Esophagus squamous epithelium (tissue), 5 donors: ENCODE measurements at regions not wholly inside any gene's neighbourhood (a gene's known extent, or its start where the extent isn't known, plus 50 kb on each side); places are given as distances from the start of the nearest gene placed in this dataset.

Experiments used
- DNase-seq: peaks from one replicate; lab custom pipeline; 2025; lab: John Stamatoyannopoulos, UW
- H3K27ac ChIP-seq, 4 donors: fragments of 200-600 bp; sonication (generic); one replicate each; pipeline ENCODE4 v1.5.1; 2016 to 2019; ENCODE audit warnings: mild to moderate bottlenecking in 1 of 4
- H3K27me3 ChIP-seq, 4 donors: fragments of 200-600 bp; sonication (generic); 1 replicate in 3 of 4; 2 replicates in 1 of 4; pipeline versions ENCODE4 v1.5.1 to v1.6.0; 2017 to 2021; ENCODE audit warnings: antibody characterized with exemption in 1 of 4
- H3K36me3 ChIP-seq, 3 donors: fragments of 200-600 bp; sonication (generic); one replicate each; pipeline ENCODE4 v1.5.1; 2016 to 2019
- H3K4me1 ChIP-seq, 3 donors: fragments of 200-600 bp; sonication (generic); one replicate each; pipeline ENCODE4 v1.5.1; 2017 to 2019
- H3K4me3 ChIP-seq, 4 donors: fragments of 200-600 bp; sonication (generic); 1 replicate in 3 of 4; 2 replicates in 1 of 4; pipeline ENCODE4 v1.5.1; 2016 to 2019; ENCODE audit warnings: mild to moderate bottlenecking in 2 of 4, moderate library complexity in 1 of 4
- H3K9me3 ChIP-seq, 3 donors: fragments of 200-600 bp; sonication (generic); one replicate each; pipeline ENCODE4 v1.5.1; 2016 to 2019
- POLR2A ChIP-seq, 4 donors: fragments of 450-650 bp; IDR thresholded peaks; one replicate each; pipeline ENCODE4 v1.6.1; 2017; ENCODE audit warnings: antibody characterized with exemption in 4 of 4, mild to moderate bottlenecking in 4 of 4, moderate library complexity in 3 of 4
- WGBS, 2 donors: methylation state at CpG; one replicate each; pipeline ENCODE4 v1.1.5; 2018; 5-methylcytosine and 5-hydroxymethylcytosine counted together
- intact Hi-C: fragments of 100-400 bp; cut with DNase I; formaldehyde crosslinking; loops from one replicate; pipeline ENCODE4 v1.15.0; 2022
- TF ChIP-seq, protein P1 (sequence below), 6 experiments: fragments of 450-650 bp in 4 of 6; fragments of 200-600 bp in 2 of 6; sonication (generic) in 2 of 6; IDR thresholded peaks; one replicate each; pipeline ENCODE4 v1.5.1; 2016 to 2019; ENCODE audit warnings: antibody characterized with exemption in 6 of 6, mild to moderate bottlenecking in 4 of 6, moderate library complexity in 4 of 6
- donor health status: DM: yes; HTN: yes; CAD: no.

DNA sequence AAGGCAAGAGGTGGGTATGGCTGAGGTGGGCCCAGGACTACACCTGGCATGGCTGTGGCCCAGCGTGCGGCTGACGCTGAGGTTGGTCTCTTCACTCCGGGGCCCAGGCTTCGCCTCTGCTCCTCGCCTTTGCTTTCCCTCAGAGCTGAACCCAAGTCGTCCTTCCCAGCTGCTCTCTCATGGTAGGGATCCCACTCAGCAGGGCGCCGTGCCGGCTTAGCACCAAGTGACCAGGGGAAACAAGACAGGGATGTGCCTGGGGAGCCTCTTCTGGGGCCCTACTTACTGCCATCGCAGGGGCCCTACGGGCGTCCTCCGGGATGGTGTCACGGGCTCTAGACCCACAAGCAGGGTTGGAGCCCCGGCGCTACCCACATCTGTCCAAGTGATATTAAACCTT, 138.1 kb upstream of the ALKAL2 start:
- 95 to 98% methylated on average over 7 to 10 of the region's 17 CpGs for WGBS, 2 donors
- Histone ChIP-seq H3K4me1 (no peaks in the 10 kb centered on the region), H3K27ac (no peak overlapping the region), H3K9me3 (no peaks in the 10 kb centered on the region), H3K4me3 (no peak overlapping the region), H3K36me3 (no peaks in the 10 kb centered on the region), H3K27me3 (peaks cover 0 to 11% (median 0%) of the 10 kb centered on the region in 4 donors)
- TF ChIP-seq POLR2A (IDR thresholded peaks at IDR 0.05): no peak
- TF ChIP-seq, protein P1, sequence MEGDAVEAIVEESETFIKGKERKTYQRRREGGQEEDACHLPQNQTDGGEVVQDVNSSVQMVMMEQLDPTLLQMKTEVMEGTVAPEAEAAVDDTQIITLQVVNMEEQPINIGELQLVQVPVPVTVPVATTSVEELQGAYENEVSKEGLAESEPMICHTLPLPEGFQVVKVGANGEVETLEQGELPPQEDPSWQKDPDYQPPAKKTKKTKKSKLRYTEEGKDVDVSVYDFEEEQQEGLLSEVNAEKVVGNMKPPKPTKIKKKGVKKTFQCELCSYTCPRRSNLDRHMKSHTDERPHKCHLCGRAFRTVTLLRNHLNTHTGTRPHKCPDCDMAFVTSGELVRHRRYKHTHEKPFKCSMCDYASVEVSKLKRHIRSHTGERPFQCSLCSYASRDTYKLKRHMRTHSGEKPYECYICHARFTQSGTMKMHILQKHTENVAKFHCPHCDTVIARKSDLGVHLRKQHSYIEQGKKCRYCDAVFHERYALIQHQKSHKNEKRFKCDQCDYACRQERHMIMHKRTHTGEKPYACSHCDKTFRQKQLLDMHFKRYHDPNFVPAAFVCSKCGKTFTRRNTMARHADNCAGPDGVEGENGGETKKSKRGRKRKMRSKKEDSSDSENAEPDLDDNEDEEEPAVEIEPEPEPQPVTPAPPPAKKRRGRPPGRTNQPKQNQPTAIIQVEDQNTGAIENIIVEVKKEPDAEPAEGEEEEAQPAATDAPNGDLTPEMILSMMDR (IDR thresholded peaks at IDR 0.05): no peak
- no peak for DNase-seq
- intact Hi-C loops: no loop called here

DNA sequence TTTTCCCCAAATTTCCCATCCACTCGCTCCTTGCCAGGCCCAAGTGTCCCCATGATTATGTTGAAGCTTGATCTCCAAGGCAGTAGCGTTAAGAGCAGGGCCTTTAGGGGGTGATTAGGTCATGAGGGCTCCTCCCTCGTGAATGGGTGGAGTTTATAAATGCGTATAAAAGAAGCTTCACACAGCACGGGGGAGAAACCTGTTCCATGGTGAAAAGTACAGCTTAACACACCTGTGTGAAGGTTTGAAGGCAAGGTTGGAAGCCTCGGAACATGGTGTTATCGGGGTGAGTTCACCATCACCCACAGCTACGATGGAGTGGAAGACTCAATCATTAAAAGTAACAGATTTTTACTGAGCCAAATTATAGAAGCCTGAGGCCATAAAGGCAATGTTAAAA, 137.4 kb upstream of the ALKAL2 start:
- no peaks in the 10 kb centered on the region for H3K9me3 ChIP-seq
- no peak for TF ChIP-seq POLR2A (IDR thresholded peaks at IDR 0.05)
- TF ChIP-seq, protein P1 (IDR thresholded peaks at IDR 0.05): no peak
- DNase-seq: no peak
- peaks cover 0 to 11% (median 0%) of the 10 kb centered on the region in 4 donors for H3K27me3 ChIP-seq
- WGBS, 2 donors: 65 to 79% methylated on average over 7 to 8 of the region's 8 CpGs
- H3K36me3 ChIP-seq: no peaks in the 10 kb centered on the region
- H3K27ac ChIP-seq: no peak overlapping the region
- no peak overlapping the region for H3K4me3 ChIP-seq
- intact Hi-C loops: no loop called here
- no peaks in the 10 kb centered on the region for H3K4me1 ChIP-seq

DNA sequence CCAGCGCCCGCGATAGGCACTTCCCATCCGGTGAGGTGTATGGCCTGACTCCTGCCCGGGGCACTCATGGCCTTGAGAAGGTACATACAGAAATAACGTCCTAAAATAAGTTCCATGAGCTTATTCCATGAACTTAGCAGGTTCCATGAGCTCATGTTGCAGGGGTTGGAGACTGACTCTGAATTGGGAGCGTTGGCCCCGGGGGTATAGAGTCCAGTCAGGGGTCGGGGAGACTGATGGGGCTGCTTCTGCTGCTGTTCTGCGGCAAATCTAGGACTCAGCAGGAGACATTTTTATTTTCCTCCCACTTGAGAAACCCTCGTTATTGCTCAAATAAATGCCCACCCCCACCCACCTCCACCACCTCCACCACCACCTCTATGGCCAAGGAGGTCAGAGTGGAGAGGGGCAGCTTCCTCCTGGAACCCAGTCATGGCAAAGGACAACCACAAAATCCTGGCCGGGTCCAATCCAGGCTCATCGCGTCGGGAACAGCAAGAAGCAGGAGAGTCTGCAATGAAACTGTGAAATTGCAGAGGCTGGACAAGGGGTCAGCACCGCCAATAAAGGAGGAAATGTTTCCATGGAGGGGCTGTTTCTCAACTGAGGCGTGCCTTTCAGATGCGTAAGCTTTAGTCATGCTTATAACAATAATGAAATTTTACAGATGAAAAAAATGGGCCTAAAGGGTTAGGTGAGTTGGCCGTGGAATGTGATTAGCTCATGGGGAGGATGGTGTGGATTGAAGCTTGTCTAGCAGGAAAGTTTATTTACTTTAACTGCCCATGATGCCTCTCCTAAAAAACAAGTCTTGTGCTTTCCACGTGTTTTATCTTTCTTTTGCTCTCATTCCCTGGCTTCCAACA, 136.6 kb upstream of the ALKAL2 start:
- no peaks in the 10 kb centered on the region for H3K9me3 ChIP-seq
- TF ChIP-seq, protein P1 (IDR thresholded peaks at IDR 0.05): no peak
- no peak for TF ChIP-seq POLR2A (IDR thresholded peaks at IDR 0.05)
- H3K4me1 ChIP-seq: no peaks in the 10 kb centered on the region
- H3K4me3 ChIP-seq: no peak overlapping the region
- DNase-seq: no peak
- WGBS, 2 donors: 79 to 81% methylated on average over 19 to 20 of the region's 20 CpGs
- intact Hi-C loops: no loop called here
- no peak overlapping the region for H3K27ac ChIP-seq
- peaks cover 0 to 11% (median 0%) of the 10 kb centered on the region in 4 donors for H3K27me3 ChIP-seq
- no peaks in the 10 kb centered on the region for H3K36me3 ChIP-seq

DNA sequence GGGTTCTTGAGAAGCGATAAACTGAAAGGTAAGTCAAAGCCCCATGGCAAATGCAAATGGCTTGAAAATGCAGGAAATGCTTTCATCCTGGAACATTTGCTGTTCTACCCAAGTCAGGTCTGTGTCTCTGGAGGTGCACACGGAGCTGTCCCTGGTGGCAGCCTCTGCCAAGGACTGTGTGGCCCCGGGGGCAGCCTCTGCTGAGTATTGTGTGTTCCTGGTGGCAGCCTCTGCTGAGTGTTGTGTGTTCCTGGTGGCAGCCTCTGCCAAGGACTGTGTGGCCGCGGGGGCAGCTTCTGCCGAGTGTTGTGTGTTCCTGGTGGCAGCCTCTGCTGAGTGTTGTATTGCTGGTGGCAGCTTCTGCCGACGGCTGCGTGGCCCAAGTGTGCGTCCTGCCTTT, 135.6 kb upstream of the ALKAL2 start:
- H3K36me3 ChIP-seq: no peaks in the 10 kb centered on the region
- H3K27ac ChIP-seq: no peak overlapping the region
- no peaks in the 10 kb centered on the region for H3K4me1 ChIP-seq
- H3K4me3 ChIP-seq: no peak overlapping the region
- 47 to 73% methylated on average over 5 to 7 of the region's 10 CpGs for WGBS, 2 donors
- intact Hi-C loops: no loop called here
- H3K9me3 ChIP-seq: no peaks in the 10 kb centered on the region
- no peak for TF ChIP-seq POLR2A (IDR thresholded peaks at IDR 0.05)
- TF ChIP-seq, protein P1 (IDR thresholded peaks at IDR 0.05): no peak
- peaks cover 0 to 11% (median 0%) of the 10 kb centered on the region in 4 donors for H3K27me3 ChIP-seq
- DNase-seq: no peak

DNA sequence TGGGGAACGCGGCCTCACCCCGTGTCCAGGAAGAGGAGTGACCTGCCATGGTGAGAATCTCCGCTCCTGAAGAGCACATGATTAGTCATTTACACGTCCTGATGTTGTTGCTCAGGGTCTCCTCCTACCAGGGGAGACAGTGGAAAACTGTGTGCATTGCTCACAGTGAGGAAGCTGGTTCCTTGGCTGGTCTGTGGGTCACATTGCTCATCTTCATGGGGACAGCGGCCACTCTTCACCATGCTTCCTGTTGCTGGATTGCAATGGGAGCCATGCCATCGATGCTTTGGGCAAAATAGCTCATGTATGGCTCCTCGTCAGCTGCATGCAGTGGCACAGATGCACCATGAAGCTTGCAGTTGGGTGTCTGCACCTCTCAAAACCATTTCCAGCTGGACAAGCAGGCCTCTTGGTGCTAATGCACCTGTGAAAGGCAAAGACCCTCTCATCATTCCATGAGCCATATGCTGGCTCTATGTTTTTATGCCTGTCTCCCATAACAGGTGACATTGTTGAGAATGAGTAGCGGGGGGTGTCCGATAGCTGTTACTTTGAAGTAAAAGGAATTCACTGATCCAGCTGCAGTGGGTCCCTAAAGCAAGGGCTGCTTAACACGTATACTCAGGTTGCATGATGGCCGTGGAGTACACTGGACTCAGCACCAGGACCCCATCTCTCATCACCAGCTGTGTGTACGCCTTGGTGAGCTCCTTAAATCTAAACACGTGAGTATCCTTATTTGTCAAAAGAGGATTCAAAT, 135.0 kb upstream of the ALKAL2 start:
- intact Hi-C loops: no loop called here
- Histone ChIP-seq H3K4me1 (no peaks in the 10 kb centered on the region), H3K27ac (no peak overlapping the region), H3K4me3 (no peak overlapping the region), H3K36me3 (no peaks in the 10 kb centered on the region), H3K27me3 (peaks cover 0 to 11% (median 0%) of the 10 kb centered on the region in 4 donors), H3K9me3 (no peaks in the 10 kb centered on the region)
- TF ChIP-seq POLR2A (IDR thresholded peaks at IDR 0.05): no peak
- TF ChIP-seq, protein P1 (IDR thresholded peaks at IDR 0.05): no peak
- DNase-seq: no peak
- 79 to 86% methylated on average over 12 to 13 of the region's 14 CpGs for WGBS, 2 donors
